H9 (cell line): ENCODE measurements at regions not wholly inside any gene's neighbourhood (a gene's known extent, or its start where the extent isn't known, plus 50 kb on each side); places are given as distances from the start of the nearest gene placed in this dataset.

ENCODE experiments used
- DNase-seq: peaks from one replicate; pipeline ENCODE4 v3.0.0-alpha.2; 2017
- H2AFZ ChIP-seq: one replicate; pipeline ENCODE4 v1.6.1; 2013; ENCODE audit warnings: mild to moderate bottlenecking, low read length, control low read depth, moderate library complexity
- H2AK5ac ChIP-seq: 2 replicates; pipeline ENCODE4 v1.6.1; 2013; ENCODE audit warnings: low read length, control low read depth, mixed read lengths; ENCODE audit not compliant: insufficient read length
- H2BK120ac ChIP-seq: one replicate; pipeline ENCODE4 v1.6.1; 2013; ENCODE audit warnings: low read depth, mild to moderate bottlenecking, low read length, control low read depth, inconsistent platforms; ENCODE audit not compliant: poor library complexity, severe bottlenecking
- H2BK12ac ChIP-seq: 2 replicates; pipeline ENCODE4 v1.6.1; 2013; ENCODE audit warnings: low read length, control low read depth, mixed read lengths, low read depth; ENCODE audit not compliant: insufficient read length
- H2BK15ac ChIP-seq: 2 replicates; pipeline ENCODE4 v1.6.1; 2013; ENCODE audit warnings: low read depth, low read length, control low read depth
- H2BK20ac ChIP-seq: one replicate; pipeline ENCODE4 v1.6.1; 2013; ENCODE audit warnings: low read depth, mild to moderate bottlenecking, low read length, control low read depth, inconsistent platforms; ENCODE audit not compliant: poor library complexity, severe bottlenecking
- H2BK5ac ChIP-seq: 2 replicates; pipeline ENCODE4 v1.6.1; 2013; ENCODE audit warnings: low read length, control low read depth, mixed read lengths; ENCODE audit not compliant: insufficient read length
- H3K14ac ChIP-seq: 2 replicates; pipeline ENCODE4 v1.6.1; 2013; ENCODE audit warnings: low read length, control low read depth; ENCODE audit not compliant: insufficient read depth
- H3K18ac ChIP-seq: 2 replicates; pipeline ENCODE4 v1.6.1; 2013; ENCODE audit warnings: low read depth, mild to moderate bottlenecking, mixed read lengths, low read length, control low read depth; ENCODE audit not compliant: insufficient read length
- H3K23ac ChIP-seq: 2 replicates; pipeline ENCODE4 v1.6.1; 2013; ENCODE audit warnings: low read length, control low read depth, mixed read lengths, low read depth; ENCODE audit not compliant: insufficient read length
- H3K23me2 ChIP-seq: 2 replicates; pipeline ENCODE4 v1.6.1; 2013; ENCODE audit warnings: low read depth, mild to moderate bottlenecking, mixed read lengths, low read length, control low read depth; ENCODE audit not compliant: insufficient read length, poor library complexity, severe bottlenecking
- H3K27ac ChIP-seq: 2 replicates; pipeline ENCODE4 v1.5.1; 2013; ENCODE audit warnings: low read length, control low read depth, mixed read lengths, low read depth; ENCODE audit not compliant: insufficient read length
- H3K27me3 ChIP-seq: 2 replicates; pipeline ENCODE4 v1.6.1; 2013; ENCODE audit warnings: low read length, control low read depth, inconsistent platforms; ENCODE audit not compliant: insufficient read depth
- H3K4ac ChIP-seq: 2 replicates; pipeline ENCODE4 v1.6.1; 2013; ENCODE audit warnings: low read depth, mild to moderate bottlenecking, control low read depth, inconsistent platforms, low read length, moderate library complexity
- H3K4me1 ChIP-seq: 2 replicates; pipeline ENCODE4 v1.6.1; 2013; ENCODE audit warnings: low read length, control low read depth, inconsistent platforms; ENCODE audit not compliant: insufficient read depth
- H3K4me2 ChIP-seq: 2 replicates; pipeline ENCODE4 v1.6.1; 2013; ENCODE audit warnings: low read length, control low read depth, mixed read lengths; ENCODE audit not compliant: insufficient read length, insufficient read depth
- H3K56ac ChIP-seq: 2 replicates; pipeline ENCODE4 v1.6.1; 2013; ENCODE audit warnings: low read depth, mild to moderate bottlenecking, mixed read lengths, low read length, control low read depth; ENCODE audit not compliant: insufficient read length
- H3K79me1 ChIP-seq: 2 replicates; pipeline ENCODE4 v1.6.1; 2013; ENCODE audit warnings: low read depth, mild to moderate bottlenecking, moderate library complexity, low read length, control low read depth, inconsistent platforms; ENCODE audit not compliant: insufficient read depth, poor library complexity, severe bottlenecking
- H3K79me2 ChIP-seq: 2 replicates; pipeline ENCODE4 v1.6.1; 2013; ENCODE audit warnings: low read length, control low read depth, inconsistent platforms; ENCODE audit not compliant: insufficient read depth
- H3K9ac ChIP-seq: 2 replicates; pipeline ENCODE4 v1.6.1; 2013; ENCODE audit warnings: low read length, control low read depth, mixed read lengths; ENCODE audit not compliant: insufficient read length; ENCODE audit errors: extremely low read depth
- H3K9me3 ChIP-seq: one replicate; pipeline ENCODE4 v1.6.1; 2013; ENCODE audit warnings: low read depth, low read length, inconsistent platforms; ENCODE audit not compliant: control insufficient read depth
- H3T11ph ChIP-seq: one replicate; pipeline ENCODE4 v1.6.1; 2013; ENCODE audit warnings: mild to moderate bottlenecking, low read length, control low read depth, inconsistent platforms
- H4K20me1 ChIP-seq: one replicate; pipeline ENCODE4 v1.6.1; 2013; ENCODE audit not compliant: control insufficient read depth, insufficient read length, insufficient read depth
- H4K5ac ChIP-seq: 2 replicates; pipeline ENCODE4 v1.6.1; 2013; ENCODE audit warnings: low read depth, mild to moderate bottlenecking, mixed read lengths, low read length, control low read depth; ENCODE audit not compliant: insufficient read length
- H4K8ac ChIP-seq: replicated peaks from 2 replicates; pipeline ENCODE4 v1.6.1; 2013; ENCODE audit warnings: low read length, control low read depth, mixed read lengths, low read depth; ENCODE audit not compliant: insufficient read length
- H4K91ac ChIP-seq: 2 replicates; pipeline ENCODE4 v1.6.1; 2013; ENCODE audit warnings: low read depth, mild to moderate bottlenecking, moderate library complexity, mixed read lengths, low read length, control low read depth; ENCODE audit not compliant: insufficient read length
- H3K27ac Mint-ChIP-seq, 3 experiments: 2 replicates in 2 of 3; 3 replicates in 1 of 3; pipeline ENCODE4 v1.8.0; 2020 to 2021; ENCODE audit warnings: mixed read lengths in 3 of 3, mild to moderate bottlenecking in 1 of 3, moderate library complexity in 1 of 3
- H3K27me3 Mint-ChIP-seq: 2 replicates; pipeline ENCODE4 v1.8.0; 2021; ENCODE audit warnings: low read depth, mild to moderate bottlenecking, moderate library complexity, mixed read lengths
- H3K36me3 Mint-ChIP-seq, 3 experiments: 2 replicates in 2 of 3; 3 replicates in 1 of 3; pipeline ENCODE4 v1.8.0; 2020 to 2021; ENCODE audit warnings: low read depth in 3 of 3, mixed read lengths in 3 of 3; ENCODE audit not compliant: insufficient read depth in 1 of 3
- H3K4me1 Mint-ChIP-seq, 2 experiments: 2 replicates each; pipeline ENCODE4 v1.8.0; 2020; ENCODE audit warnings: mixed read lengths in 2 of 2
- H3K4me3 Mint-ChIP-seq, 2 experiments: 2 replicates in 1 of 2; 3 replicates in 1 of 2; pipeline ENCODE4 v1.8.0; 2020 to 2021; ENCODE audit warnings: mild to moderate bottlenecking in 2 of 2, mixed read lengths in 2 of 2, moderate library complexity in 1 of 2
- H3K9me3 Mint-ChIP-seq, 2 experiments: 2 replicates in 1 of 2; 3 replicates in 1 of 2; pipeline ENCODE4 v1.8.0; 2020; ENCODE audit warnings: mild to moderate bottlenecking in 2 of 2, mixed read lengths in 2 of 2, moderate library complexity in 1 of 2
- CTCF ChIP-seq: fragments of 200-600 bp; sonication (generic); conservative IDR thresholded peaks from 3 replicates; pipeline ENCODE4 v1.8.0; 2021; ENCODE audit warnings: antibody characterized with exemption, mild to moderate bottlenecking
- WGBS: extraction: QIAGEN DNeasy Blood & Tissue Kit; methylation state at CpG from one replicate; pipeline ENCODE4 v1.1.7; 2013; ENCODE audit warnings: missing lambda C conversion rate, low lambda C conversion rate, mixed read lengths; ENCODE audit not compliant: insufficient read length; ENCODE audit errors: extremely low coverage; 5-methylcytosine and 5-hydroxymethylcytosine counted together

- Histone ChIP-seq H3K9me3 (no peaks in the 10 kb centered on the region), H3K27me3 (no peaks in the 10 kb centered on the region), H2BK15ac (no peak overlapping the region), H3K23ac (no peak overlapping the region), H2BK5ac (no peak overlapping the region), H4K8ac (no peak overlapping the region), H3K56ac (no peak overlapping the region), H3K14ac (no peak overlapping the region), H2BK120ac (no peak overlapping the region), H3K4me1 (no peaks in the 10 kb centered on the region), H3K23me2 (no peaks in the 10 kb centered on the region), H2AK5ac (no peak overlapping the region), H3K79me1 (no peaks in the 10 kb centered on the region), H2AFZ (no peak overlapping the region), H3K4me2 (no peak overlapping the region), H2BK20ac (no peak overlapping the region), H3K79me2 (no peaks in the 10 kb centered on the region), H3T11ph (no peak overlapping the region), H3K9ac (no peak overlapping the region), H4K5ac (no peak overlapping the region), H4K91ac (no peak overlapping the region), H3K4ac (no peak overlapping the region), H3K27ac (no peak overlapping the region), H4K20me1 (no peaks in the 10 kb centered on the region), H2BK12ac (no peak overlapping the region), H3K18ac (no peak overlapping the region)
- no peak for DNase-seq
- H3K4me1 Mint-ChIP-seq, result no peaks in the 10 kb centered on the region
- no CpG with 5 or more reads among the region's 1 CpG for WGBS
- H3K36me3 Mint-ChIP-seq, result peaks cover 0 to 6% (median 0%) of the 10 kb centered on the region in 3 experiments; a peak in 1 of 7 replicates
- no peak for TF ChIP-seq CTCF
- H3K4me3 Mint-ChIP-seq, result no peak overlapping the region
- peaks cover 1% of the 10 kb centered on the region; the same call in 1 of the 2 replicates for H3K27me3 Mint-ChIP-seq
- H3K27ac Mint-ChIP-seq, result no peak overlapping the region
- H3K9me3 Mint-ChIP-seq, result peaks cover 0 to 3% of the 10 kb centered on the region in 2 experiments; a peak in 2 of 5 replicates
Measured at GRCh38 chr16:79498928-79499327, 101.6 kb downstream of the MAF start.
